ENCODE measurements at regions not wholly inside any gene's neighbourhood (a gene's known extent, or its start where the extent isn't known, plus 50 kb on each side); places are given as distances from the start of the nearest gene placed in this dataset.
"Not testable (repeated sequence)": the region's sequence is repeated elsewhere in the genome, so short reads cannot be mapped to it uniquely, and the experiment has no call there.

DNA sequence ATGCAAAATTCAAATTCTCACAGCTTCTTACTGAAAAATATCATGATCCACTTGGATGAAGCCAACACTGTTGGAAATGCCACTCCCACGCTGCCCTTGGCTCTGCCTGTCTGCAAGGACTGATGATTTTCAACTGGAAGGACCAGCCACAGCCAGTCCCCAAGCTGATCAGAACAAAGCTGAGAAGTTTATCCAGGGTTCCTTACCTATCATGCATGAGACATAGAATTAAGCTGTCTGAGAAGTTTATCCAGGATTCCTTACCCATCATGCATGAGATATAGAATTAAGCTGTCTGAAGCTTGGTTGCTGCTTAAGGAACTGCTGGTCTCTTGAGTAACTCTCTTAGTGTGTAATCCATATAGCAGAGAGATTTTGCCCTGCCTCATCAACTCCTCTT, 159.8 kb upstream of the TMEM260 start:
- in situ Hi-C loops (cut with MboI; ENCODE audit: low sequenced_read_pairs), result no loop called here

DNA sequence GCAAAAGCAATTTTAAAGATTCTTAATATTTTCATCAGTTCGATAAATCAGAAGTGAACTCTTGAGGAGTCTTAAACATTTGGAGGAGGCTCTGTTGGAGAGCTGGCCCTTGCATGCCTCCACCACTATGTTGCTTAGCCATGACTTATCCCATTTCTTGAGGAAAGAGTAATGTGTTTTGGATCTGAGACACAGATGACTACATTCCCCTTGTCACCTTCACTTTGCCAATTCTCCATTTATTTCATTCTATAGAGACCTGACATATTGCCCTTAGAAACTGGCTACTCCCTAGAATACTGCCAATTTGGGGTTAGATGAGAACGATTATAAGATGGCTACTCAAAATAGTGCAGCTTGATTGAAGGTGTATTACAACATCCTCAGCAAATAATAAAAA, 157.4 kb upstream of the TMEM260 start:
- in situ Hi-C loops (cut with MboI; ENCODE audit: low sequenced_read_pairs), result no loop called here

DNA sequence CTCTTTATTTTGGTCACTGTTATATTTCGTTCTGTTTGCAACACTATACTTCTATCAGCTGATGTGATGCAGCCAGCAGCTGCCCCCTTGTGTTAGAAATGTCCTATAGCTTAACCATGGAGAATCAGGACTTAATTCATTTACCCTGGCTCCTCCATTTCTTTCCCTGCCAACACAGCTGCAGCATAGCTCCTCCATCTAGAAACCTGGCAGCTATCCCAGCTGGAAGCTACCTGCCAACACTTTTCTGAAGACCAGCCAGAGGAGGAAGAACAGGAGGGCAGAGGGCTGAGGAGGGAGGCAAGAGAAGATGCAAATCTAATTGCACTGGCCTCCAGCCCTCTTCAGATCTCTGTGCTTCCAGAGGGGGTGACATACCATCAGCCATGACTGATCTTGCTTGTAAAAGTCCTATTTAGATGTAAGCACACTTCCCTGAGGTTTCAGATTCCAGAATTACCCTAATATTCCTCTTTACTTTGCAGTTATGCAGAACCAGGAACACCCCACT, 156.8 kb upstream of the TMEM260 start:
- in situ Hi-C loops (cut with MboI; ENCODE audit: low sequenced_read_pairs), result no loop called here

DNA sequence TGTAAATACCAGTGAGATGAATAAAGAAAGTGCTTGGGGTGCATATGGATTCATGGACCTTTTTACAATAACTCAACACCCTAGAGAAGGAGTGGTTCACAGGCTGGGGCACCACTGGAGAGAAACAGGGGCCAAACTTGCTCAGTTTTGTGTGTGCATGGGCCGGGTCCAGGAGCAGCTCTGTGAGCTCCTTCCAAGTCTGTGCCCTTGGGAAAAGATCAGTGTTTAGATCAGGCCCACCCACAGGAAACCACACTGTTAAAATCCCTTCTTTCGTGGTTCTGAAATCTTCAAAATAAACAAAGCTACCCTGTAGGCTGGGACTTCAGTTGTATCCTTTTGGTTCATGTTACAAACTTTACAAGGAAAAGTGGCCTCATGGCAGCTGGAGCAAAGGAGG, 156.1 kb upstream of the TMEM260 start:
- in situ Hi-C loops (cut with MboI; ENCODE audit: low sequenced_read_pairs), result no loop called here

DNA sequence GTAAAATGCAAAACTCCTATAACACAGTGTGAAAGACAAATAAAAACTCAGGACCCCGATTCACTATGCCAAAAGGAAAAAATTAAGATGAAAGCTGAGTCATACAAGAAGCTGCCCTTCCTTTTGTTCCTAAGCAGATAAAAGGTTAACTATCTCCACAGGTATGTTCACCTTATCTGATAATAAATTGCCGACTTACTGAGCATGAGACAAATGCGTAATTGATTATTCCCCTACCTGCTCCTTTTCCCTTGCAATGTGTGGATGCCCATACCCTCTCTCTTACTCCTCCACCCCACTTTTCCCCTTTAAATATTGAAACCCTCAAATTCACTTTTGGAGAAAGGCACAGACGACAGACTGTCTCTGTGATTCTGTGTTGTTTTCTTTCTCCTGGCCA, 148.6 kb upstream of the TMEM260 start:
- in situ Hi-C loops (cut with MboI; ENCODE audit: low sequenced_read_pairs), result no loop called here

DNA sequence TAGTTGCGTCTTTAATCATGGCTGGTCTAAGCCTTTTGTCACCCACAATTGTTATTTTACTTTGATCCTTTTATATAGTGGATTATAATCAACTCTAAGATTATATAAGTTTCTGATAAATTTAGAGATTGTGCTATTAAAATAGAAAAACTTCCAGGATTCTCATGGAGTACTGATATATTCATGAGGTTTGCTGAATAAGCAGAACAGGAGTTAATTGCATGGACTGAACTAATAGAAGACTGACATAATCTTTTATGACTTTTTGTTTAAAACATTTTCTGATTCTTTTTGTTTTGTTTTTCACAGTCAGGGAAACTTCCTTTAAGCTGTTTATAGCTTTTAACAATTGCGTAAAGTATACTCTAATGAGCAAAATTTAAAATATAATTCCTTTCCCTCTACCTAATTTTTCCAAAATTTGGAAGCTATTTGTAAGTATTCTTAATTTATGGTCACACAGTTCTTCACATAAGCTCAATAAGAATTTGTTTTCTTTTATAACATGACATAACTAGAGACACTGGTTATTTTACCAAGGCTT, 129.9 kb upstream of the TMEM260 start:
- in situ Hi-C loops (cut with MboI; ENCODE audit: low sequenced_read_pairs), result no loop called here

DNA sequence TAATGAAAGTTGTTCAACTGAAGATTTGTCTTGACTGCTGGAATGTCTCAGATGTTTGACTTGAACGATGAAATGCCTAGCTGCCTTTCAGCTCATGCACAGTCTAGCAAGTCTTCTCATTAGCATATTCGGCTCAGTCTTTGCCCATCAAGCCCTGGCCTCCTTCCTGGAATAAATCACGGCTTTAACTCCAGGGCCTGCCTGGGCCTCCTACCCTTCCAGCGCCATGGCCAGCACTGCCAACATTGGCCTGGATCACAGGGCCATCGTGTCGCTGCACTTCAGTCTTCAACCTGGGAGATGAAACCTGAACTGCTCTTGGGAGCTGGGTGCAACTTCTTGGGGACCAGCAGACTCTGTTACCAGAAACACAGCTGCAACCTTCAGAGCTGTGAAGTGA, 126.7 kb upstream of the TMEM260 start:
- in situ Hi-C loops (cut with MboI; ENCODE audit: low sequenced_read_pairs), result no loop called here

DNA sequence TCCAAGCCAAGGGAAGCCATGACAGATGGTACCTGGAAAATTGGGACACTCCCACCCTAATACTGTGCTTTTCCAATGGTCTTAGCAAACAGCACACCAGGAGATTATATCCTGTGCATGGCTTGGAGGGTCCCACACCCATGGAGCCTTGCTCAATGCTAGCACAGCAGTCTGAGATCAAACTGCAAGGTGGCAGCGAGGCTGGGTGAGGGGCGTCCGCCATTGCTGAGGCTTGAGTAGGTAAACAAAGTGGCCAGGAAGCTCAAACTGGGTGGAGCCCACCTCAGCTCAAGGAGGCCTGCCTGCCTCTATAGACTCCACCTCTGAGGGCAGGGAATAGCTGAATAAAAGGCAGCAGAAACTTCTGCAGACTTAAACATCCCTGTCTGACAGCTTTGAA, 124.9 kb upstream of the TMEM260 start:
- in situ Hi-C loops (cut with MboI; ENCODE audit: low sequenced_read_pairs), result not testable (repeated sequence)

DNA sequence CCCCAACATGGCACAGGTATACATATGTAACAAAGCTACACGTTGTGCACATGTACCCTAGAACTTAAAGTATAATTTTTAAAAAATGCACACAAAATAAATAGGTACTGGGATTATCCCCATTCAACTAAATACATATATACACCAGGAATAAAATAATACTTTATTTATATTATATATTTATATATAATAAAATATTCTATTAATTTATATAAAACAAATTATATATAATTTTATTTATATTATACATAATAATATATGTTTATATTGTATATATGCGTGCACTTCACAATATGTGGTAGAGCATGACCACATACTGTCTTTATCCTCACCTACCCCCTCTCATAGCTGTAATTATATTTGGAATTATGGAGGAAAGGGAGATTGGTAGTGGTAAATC, 119.1 kb upstream of the TMEM260 start:
- in situ Hi-C loops (cut with MboI; ENCODE audit: low sequenced_read_pairs), result no loop called here

DNA sequence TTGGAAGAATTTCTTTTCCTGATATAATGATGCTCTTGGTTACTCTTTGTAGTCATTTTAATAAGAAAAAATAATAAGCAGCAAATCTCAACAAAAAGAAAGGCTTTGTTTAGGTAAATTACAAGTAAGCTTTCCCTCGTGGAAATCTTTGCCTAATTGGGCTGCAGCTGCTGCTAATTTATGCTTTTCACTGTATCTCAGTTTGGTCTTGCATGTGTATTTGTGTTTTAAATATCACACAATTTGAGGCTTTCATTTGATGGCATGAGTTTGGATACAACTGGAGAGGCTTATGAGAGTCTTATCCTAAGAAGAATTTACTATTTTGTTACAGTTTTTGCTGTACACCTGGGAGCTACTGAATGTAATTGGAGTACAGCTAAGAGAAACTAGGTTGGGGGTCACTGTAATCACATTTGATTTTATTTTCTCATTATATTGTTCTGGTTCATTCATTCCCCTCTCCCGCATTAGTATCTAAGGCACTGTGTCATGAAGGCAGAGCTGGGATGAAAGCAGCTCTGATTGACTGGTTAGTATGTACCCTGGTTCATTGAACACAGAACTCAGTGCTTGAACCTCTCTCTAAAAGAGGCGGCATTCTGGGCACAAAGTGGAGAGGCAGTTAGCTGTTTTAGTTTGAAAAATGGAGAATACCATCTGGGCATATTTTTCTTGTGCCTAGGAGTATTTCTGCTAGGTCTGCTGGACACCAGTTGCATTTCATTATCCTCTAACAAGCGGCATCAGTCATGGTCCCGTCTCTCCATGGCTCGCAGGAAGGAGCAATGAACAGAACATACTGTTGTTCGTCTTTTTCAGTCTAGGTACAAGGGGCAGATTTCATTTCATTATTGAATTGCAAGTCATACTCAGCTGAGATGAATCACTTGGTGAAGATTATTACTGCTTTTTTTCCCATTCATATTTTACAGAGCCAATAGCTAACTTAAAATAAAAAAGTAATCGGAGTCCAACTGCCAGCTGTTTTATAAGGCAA, 118.0 kb upstream of the TMEM260 start:
- in situ Hi-C loops (cut with MboI; ENCODE audit: low sequenced_read_pairs), result no loop called here

DNA sequence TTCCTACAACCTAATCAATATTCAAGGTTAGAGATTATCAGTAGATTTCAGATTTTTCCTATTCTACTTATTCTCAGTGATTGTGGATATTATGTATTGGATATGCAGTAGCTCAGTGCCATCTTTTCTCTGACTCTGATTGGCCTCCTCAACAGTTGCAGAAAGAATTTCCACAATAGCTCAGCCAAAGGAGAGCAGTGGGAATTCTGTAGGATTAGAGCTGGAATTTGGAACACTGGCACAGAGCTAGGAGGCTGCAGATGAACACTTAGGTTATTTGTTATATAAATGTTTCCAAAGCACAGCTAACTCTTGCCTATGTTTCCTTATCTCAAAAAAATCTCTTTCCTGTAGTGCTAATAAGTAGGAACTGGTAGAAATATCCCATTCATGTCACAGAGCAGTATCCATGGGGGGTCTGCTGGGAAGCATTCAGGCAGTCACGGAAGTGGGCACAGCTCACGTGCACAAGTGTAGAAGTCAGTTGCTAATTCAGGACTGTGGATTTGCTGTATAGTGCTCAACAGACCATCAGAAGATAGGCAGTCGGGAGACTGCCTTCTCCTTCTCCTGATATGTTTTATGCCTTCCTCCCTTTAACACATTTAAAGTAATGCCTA, 116.2 kb upstream of the TMEM260 start:
- in situ Hi-C loops (cut with MboI; ENCODE audit: low sequenced_read_pairs), result no loop called here

DNA sequence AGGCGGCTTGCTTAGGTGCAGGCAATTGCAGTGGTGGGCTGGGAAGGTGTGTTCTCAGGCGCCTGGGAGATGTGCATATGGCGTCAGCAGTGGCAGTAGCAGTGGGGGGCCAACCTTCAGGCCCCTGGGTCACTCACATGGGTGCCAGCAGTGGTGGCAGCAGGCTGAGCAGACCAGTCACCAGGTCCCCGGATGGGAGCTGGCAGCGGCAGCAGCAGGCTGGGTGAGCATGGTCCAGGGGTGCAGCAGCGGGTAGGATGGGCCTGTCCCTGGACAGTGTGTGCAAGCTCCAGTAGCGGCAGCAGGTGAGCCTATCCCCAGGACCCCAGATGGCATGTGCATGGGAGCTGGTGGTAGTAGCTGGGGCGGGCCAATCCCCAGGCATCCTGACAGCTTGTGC, 108.5 kb upstream of the TMEM260 start:
- in situ Hi-C loops (cut with MboI; ENCODE audit: low sequenced_read_pairs), result no loop called here

DNA sequence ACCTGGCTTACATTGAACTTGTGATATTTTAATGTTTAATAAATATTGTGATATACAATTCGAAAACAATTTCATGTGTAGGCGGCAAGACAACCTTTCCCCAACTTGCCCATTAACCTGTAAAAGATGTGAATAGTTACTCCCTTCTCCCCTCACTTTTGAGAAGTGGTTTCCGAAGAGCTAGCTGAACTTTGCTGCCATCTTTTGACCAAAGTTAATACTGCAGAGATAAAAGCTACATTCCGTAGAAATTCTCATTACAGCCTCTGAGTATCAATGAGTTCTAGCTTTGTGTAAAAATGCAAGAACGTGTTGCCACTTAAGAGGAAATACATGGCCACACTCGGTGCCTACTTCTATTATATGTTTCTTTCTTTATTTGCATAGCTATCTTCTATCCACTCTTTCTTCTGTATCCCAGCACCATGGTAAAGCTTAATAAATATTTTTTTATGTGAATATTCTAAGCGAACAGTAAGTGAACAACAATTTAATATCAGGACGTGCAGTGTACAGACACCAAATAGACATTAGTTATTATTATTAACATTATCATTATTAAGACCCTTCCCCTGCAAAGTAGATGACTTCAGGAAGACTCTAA, 105.1 kb upstream of the TMEM260 start:
- in situ Hi-C loops (cut with MboI; ENCODE audit: low sequenced_read_pairs), result loop anchor here (25.0 kb wide), 2 partner anchors 838 to 1037 kb away; partner anchors contain the start of gene TBPL2

DNA sequence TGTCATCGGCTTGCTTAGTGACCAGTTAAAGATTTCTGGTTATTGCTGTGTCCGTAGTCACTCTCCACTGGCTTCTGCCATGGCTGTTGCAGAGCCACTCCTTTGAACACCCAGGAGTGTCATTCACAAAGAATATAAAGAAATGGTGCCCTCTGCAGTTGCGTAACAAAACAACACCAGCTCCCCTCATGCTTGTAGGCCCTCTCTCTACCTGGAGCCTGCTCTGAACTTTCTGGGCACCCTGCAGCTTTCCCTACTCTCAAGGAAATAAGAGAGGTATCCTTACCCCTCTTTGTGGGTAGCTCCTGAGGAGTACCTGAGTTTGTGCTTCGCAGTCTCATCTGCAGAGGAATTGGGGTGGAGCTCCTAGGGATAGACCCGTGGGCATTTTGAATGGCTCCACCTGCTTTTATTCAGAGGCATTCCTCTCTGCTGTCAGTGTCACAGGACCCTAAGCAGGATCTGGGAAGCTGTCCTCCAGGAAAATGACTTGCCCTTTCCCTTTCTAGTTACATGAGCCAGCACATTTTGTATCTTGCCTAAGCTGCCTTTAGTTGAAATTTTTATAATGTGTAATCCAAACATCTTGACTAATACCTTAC, 97.2 kb upstream of the TMEM260 start:
- in situ Hi-C loops (cut with MboI; ENCODE audit: low sequenced_read_pairs), result loop anchor here (25.0 kb wide), 2 partner anchors 830 to 1045 kb away; partner anchors contain the start of gene TBPL2

DNA sequence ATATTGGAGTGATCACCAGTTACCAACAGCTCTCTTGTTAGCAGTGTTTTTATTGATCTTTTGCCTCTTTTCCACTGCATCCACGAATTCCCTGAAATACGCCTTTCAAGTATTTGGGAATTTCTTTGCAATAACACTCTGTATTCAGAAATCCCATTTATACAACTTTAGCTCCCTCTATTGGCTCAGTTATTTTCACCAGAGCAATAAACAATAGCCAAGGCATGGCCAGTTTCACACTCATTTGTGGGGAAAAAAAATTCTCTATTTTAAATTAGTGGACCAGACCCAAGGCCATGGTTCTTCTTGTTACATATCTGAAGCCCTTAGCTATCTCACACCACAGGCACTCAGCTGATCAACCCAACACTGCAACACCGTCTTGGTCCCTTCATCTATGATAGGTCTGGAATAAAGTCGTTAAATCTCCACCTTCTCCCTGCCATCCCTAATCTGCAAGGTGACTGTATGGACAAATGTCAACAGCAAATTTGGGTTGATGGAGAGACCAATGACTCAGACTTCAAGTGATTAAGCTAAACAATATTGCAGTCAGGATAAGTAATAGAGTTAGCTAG, 92.4 kb upstream of the TMEM260 start:
- in situ Hi-C loops (cut with MboI; ENCODE audit: low sequenced_read_pairs), result loop anchor here (25.0 kb wide), 2 partner anchors 825 to 1050 kb away; partner anchors contain the start of gene TBPL2

DNA sequence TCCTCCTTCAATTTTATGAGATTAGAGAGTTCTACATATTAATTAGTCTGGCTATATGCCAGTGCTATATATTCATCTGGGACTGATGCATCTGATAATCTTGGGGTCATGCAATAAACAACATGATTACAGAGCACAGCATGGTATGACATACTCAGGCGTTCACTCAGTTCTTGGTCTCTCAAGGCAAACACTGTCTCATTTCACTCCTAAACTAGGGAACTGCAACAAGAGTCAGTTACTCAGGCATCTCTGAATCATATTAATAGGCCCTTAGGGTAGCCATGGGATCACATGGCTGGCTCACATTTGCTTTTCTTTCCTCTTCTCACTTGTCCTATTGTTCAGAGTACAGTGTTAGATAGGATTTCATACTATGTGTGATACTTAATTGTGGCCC, 91.8 kb upstream of the TMEM260 start:
- in situ Hi-C loops (cut with MboI; ENCODE audit: low sequenced_read_pairs), result loop anchor here (25.0 kb wide), 2 partner anchors 825 to 1050 kb away; partner anchors contain the start of gene TBPL2

DNA sequence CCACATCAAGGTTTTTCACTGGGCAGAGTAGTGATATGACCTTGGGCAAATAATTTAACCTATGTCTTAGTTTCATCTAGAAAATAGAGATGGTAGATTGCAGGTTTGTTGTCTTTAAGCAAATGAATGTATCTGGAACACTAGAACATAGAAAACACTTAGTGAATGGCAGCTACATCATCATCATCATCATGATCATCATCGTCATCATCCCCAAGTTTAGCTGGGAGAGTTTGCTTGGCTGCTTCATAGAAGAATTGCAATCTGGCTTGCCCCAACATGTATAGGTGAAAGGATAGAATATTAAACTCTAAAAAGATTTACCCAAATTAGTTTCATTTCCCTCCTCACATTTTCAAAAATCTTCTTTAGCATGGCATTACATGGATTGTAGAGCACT, 91.3 kb upstream of the TMEM260 start:
- in situ Hi-C loops (cut with MboI; ENCODE audit: low sequenced_read_pairs), result loop anchor here (25.0 kb wide), 2 partner anchors 824 to 1051 kb away; partner anchors contain the start of gene TBPL2

DNA sequence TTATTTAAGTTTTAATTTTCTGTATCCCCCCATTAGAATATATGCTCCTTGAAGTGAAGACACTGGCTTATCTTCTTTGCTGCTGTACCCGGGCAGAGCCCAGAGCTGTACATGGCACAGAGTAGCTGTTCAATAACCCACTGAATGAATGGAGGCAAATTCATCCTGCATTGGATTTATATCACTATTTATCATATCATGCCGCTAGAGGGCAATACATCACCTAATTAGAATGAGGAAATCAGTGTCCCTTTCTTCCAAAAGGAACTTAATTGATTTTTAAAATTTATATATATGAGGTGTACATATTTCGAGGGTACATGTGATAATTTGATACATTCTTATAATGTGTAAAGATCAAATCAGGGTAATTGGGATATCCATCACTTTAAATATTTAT, 89.2 kb upstream of the TMEM260 start:
- in situ Hi-C loops (cut with MboI; ENCODE audit: low sequenced_read_pairs), result loop anchor here (25.0 kb wide), 2 partner anchors 822 to 1053 kb away; partner anchors contain the start of gene TBPL2

DNA sequence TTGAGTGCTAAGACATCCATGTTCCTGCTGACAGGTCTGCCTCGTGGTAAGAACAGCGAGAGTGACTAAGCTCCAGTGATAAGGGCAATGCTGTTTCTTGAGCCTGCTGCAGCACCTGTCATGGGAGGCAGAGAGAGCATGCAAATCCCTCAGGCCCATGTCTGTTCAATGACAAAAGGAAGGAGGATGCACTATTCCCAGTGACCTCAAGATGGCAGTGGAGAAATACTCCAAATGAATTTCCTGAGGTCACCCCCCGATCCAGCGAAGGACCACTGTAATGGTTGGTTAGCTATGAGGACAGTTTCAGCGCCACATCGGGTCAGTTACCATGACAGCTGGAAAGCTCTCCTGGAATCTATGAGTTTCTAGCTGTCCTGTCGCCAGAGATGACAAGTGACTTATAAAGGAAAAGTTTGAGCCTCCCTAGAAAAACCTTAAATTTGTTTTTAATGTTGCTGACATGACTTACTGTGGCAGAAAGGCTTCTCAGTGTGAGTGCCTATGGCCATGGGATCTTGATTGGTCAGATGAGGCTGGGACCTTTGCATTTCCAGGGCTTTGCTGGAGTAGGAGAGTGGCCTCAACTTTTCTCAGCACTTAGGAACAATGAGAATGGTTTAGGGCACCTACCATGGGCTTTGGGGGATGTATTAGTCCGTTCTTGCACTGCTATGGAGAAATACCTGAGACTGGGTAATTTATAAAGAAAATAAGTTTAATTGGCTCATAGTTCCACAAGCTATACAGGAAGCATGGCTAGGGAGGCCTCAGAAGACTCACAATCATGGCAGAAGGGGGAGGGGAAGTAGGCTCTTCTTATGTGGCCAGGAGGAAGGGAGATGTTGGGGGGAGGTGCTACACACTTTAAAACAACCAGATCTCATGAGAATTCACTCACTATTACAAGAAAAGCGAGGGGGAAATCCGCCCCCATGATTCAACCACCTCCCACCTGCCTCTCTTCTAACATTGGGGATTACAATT, 88.0 kb upstream of the TMEM260 start:
- in situ Hi-C loops (cut with MboI; ENCODE audit: low sequenced_read_pairs), result loop anchor here (25.0 kb wide), 2 partner anchors 821 to 1054 kb away; partner anchors contain the start of gene TBPL2
